HEK293 (cell line): ENCODE measurements at regions not wholly inside any gene's neighbourhood (a gene's known extent, or its start where the extent isn't known, plus 50 kb on each side); places are given as distances from the start of the nearest gene placed in this dataset.

Source experiments
- CTCF ChIA-PET: fragments of 350-600 bp; formaldehyde crosslinking; extraction: SDS; loops from one replicate; lab custom pipeline; 2021; ENCODE audit warnings: antibody characterized with exemption; lab: Yijun Ruan, JAX
- POLR2A ChIA-PET: fragments of 300-600 bp; formaldehyde crosslinking; extraction: SDS; loops from one replicate; lab custom pipeline; 2020; ENCODE audit warnings: antibody characterized with exemption, inconsistent platforms; lab: Yijun Ruan, JAX
- H3K27ac ChIP-seq: fragments of 200-500 bp; sonication (Bioruptor generic); 2 replicates; pipeline ENCODE4 v1.5.1; 2014; ENCODE audit warnings: low read depth, low read length, control low read depth, inconsistent platforms; ENCODE audit errors: extremely low read depth
- H3K36me3 ChIP-seq, 2 experiments: fragments of 200-500 bp in 1 of 2; sonication (Bioruptor generic) in 1 of 2; 1 replicate in 1 of 2; 2 replicates in 1 of 2; pipeline ENCODE4 v1.5.1; 2014 to 2017; ENCODE audit warnings: inconsistent platforms in 2 of 2, low read length in 2 of 2; ENCODE audit not compliant: control insufficient read depth in 2 of 2, insufficient read depth in 1 of 2
- H3K4me1 ChIP-seq: fragments of 200-500 bp; sonication (Bioruptor generic); 2 replicates; pipeline ENCODE4 v1.5.1; 2014; ENCODE audit warnings: mild to moderate bottlenecking, low read length, inconsistent platforms; ENCODE audit not compliant: control insufficient read depth, insufficient read depth
- H3K4me3 ChIP-seq: 2 replicates; pipeline ENCODE4 v1.5.1; 2011; ENCODE audit warnings: low read depth, mild to moderate bottlenecking, control low read depth, low read length, moderate library complexity
- H3K9me3 ChIP-seq: fragments of 200-500 bp; sonication (Bioruptor generic); 2 replicates; pipeline ENCODE4 v1.5.1; 2014; ENCODE audit warnings: low read depth, low read length, inconsistent platforms; ENCODE audit not compliant: control insufficient read depth, insufficient read depth
- BCL11B ChIP-seq: fragments of 450-650 bp; formaldehyde crosslinking; IDR thresholded peaks from 2 replicates; pipeline ENCODE4 v1.5.1; 2016; ENCODE audit warnings: low read depth, missing biosample characterization, missing genetic modification characterization
- MZF1 ChIP-seq: fragments of 450-650 bp; formaldehyde crosslinking; IDR thresholded peaks from 2 replicates; pipeline ENCODE4 v1.5.1; 2017; ENCODE audit warnings: missing biosample characterization, missing genetic modification characterization, borderline replicate concordance
- SP3 ChIP-seq: fragments of 450-650 bp; formaldehyde crosslinking; IDR thresholded peaks from 2 replicates; pipeline ENCODE4 v1.5.1; 2016; ENCODE audit warnings: missing biosample characterization, missing genetic modification characterization
- YY2 ChIP-seq: fragments of 450-650 bp; formaldehyde crosslinking; IDR thresholded peaks from 2 replicates; pipeline ENCODE4 v1.5.1; 2016; ENCODE audit warnings: missing biosample characterization, missing genetic modification characterization
- ZBTB20 ChIP-seq: fragments of 450-650 bp; formaldehyde crosslinking; IDR thresholded peaks from 2 replicates; pipeline ENCODE4 v1.5.1; 2016; ENCODE audit warnings: missing biosample characterization, missing genetic modification characterization
- ZFP69B ChIP-seq: fragments of 450-650 bp; formaldehyde crosslinking; IDR thresholded peaks from 2 replicates; pipeline ENCODE4 v1.5.1; 2016; ENCODE audit warnings: missing biosample characterization, missing genetic modification characterization
- ZNF112 ChIP-seq: fragments of 450-650 bp; formaldehyde crosslinking; IDR thresholded peaks from 2 replicates; pipeline ENCODE4 v1.5.0; 2017; ENCODE audit warnings: missing biosample characterization, missing genetic modification characterization
- ZNF132 ChIP-seq: fragments of 450-650 bp; formaldehyde crosslinking; IDR thresholded peaks from 2 replicates; pipeline ENCODE4 v1.5.1; 2017; ENCODE audit warnings: missing biosample characterization, missing genetic modification characterization, borderline replicate concordance
- ZNF202 ChIP-seq: fragments of 450-650 bp; formaldehyde crosslinking; IDR thresholded peaks from 2 replicates; pipeline ENCODE4 v1.5.1; 2016; ENCODE audit warnings: missing biosample characterization, missing genetic modification characterization, borderline replicate concordance
- ZNF23 ChIP-seq: fragments of 450-650 bp; formaldehyde crosslinking; IDR thresholded peaks from 2 replicates; pipeline ENCODE4 v1.5.1; 2016; ENCODE audit warnings: missing biosample characterization, missing genetic modification characterization, borderline replicate concordance
- ZNF239 ChIP-seq: fragments of 450-650 bp; formaldehyde crosslinking; IDR thresholded peaks from 2 replicates; pipeline ENCODE4 v1.5.1; 2016; ENCODE audit warnings: missing biosample characterization, missing genetic modification characterization
- ZNF274 ChIP-seq, 2 experiments: fragments of 200-500 bp in 1 of 2; fragments of 450-650 bp in 1 of 2; sonication (Bioruptor generic) in 1 of 2; formaldehyde crosslinking in 1 of 2; IDR thresholded peaks; 2 replicates each; pipeline versions ENCODE4 v1.5.1 to v1.6.1; 2014 to 2016; ENCODE audit warnings: borderline replicate concordance in 1 of 2, inconsistent platforms in 1 of 2, low read length in 1 of 2, missing biosample characterization in 1 of 2, missing genetic modification characterization in 1 of 2
- ZNF350 ChIP-seq: fragments of 450-650 bp; formaldehyde crosslinking; IDR thresholded peaks from 2 replicates; pipeline ENCODE4 v1.5.0; 2017; ENCODE audit warnings: missing biosample characterization, mild to moderate bottlenecking, missing genetic modification characterization
- ZNF521 ChIP-seq: fragments of 450-650 bp; formaldehyde crosslinking; IDR thresholded peaks from 2 replicates; pipeline ENCODE4 v1.5.1; 2017; ENCODE audit warnings: missing biosample characterization, mild to moderate bottlenecking, missing genetic modification characterization
- ZNF623 ChIP-seq: fragments of 450-650 bp; formaldehyde crosslinking; IDR thresholded peaks from 2 replicates; pipeline ENCODE4 v1.5.1; 2016; ENCODE audit warnings: missing biosample characterization, missing genetic modification characterization
- ZNF624 ChIP-seq: fragments of 450-650 bp; formaldehyde crosslinking; IDR thresholded peaks from 2 replicates; pipeline ENCODE4 v1.5.1; 2017; ENCODE audit warnings: missing biosample characterization, missing genetic modification characterization
- ZNF776 ChIP-seq: fragments of 450-650 bp; formaldehyde crosslinking; IDR thresholded peaks from 2 replicates; pipeline ENCODE4 v1.5.0; 2017; ENCODE audit warnings: missing biosample characterization, missing genetic modification characterization, borderline replicate concordance
- ZNF792 ChIP-seq: fragments of 450-650 bp; formaldehyde crosslinking; IDR thresholded peaks from 2 replicates; pipeline ENCODE4 v1.5.1; 2016; ENCODE audit warnings: missing biosample characterization, missing genetic modification characterization
- ZXDB ChIP-seq: fragments of 450-650 bp; formaldehyde crosslinking; IDR thresholded peaks from 2 replicates; pipeline ENCODE4 v1.5.1; 2016; ENCODE audit warnings: missing biosample characterization, missing genetic modification characterization
- TF ChIP-seq, protein P1 (sequence below): fragments of 450-650 bp; formaldehyde crosslinking; IDR thresholded peaks from 2 replicates; pipeline ENCODE4 v1.5.1; 2016; ENCODE audit warnings: missing biosample characterization, missing genetic modification characterization
- TF ChIP-seq, protein P2 (sequence below): fragments of 450-650 bp; formaldehyde crosslinking; IDR thresholded peaks from 2 replicates; pipeline ENCODE4 v1.5.1; 2016; ENCODE audit warnings: missing biosample characterization, missing genetic modification characterization
- TF ChIP-seq, protein P3 (sequence below): fragments of 450-650 bp; formaldehyde crosslinking; IDR thresholded peaks from 2 replicates; pipeline ENCODE4 v1.5.1; 2016; ENCODE audit warnings: missing biosample characterization, missing genetic modification characterization
- TF ChIP-seq, protein P4 (sequence below): fragments of 450-650 bp; formaldehyde crosslinking; IDR thresholded peaks from 2 replicates; pipeline ENCODE4 v1.5.1; 2016; ENCODE audit warnings: missing biosample characterization, missing genetic modification characterization
- TF ChIP-seq, protein P5 (sequence below): fragments of 450-650 bp; formaldehyde crosslinking; IDR thresholded peaks from 2 replicates; pipeline ENCODE4 v1.5.1; 2016; ENCODE audit warnings: missing biosample characterization, missing genetic modification characterization

DNA sequence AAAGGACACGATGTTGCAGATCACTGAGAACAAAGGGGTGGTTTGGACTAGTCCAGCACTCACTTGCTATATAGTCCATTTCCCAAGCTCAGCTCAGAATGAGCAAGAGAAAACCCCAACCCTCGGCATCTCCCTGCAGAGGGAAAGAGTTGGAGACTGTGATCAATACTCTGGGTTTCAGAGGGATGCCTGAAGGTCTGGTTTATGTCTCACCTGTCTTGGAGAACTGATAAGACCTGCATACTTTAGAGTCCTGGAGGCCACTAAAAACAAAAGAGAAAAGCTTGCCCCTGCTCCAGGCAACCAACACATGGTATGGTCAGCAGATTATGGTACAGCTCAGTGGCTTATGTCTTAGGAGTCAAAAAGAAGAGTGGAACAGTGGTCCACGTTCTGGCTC, 1006.9 kb downstream of the CDH9 start:
- CTCF ChIA-PET = no interaction called here
- H3K36me3 ChIP-seq = no peaks in the 10 kb centered on the region
- no peak overlapping the region for H3K27ac ChIP-seq
- H3K9me3 ChIP-seq = no peaks in the 10 kb centered on the region
- TF ChIP-seq SP3 (no peak), ZNF624 (tag by site-specific recombination) (no peak)
- TF ChIP-seq, protein P1, sequence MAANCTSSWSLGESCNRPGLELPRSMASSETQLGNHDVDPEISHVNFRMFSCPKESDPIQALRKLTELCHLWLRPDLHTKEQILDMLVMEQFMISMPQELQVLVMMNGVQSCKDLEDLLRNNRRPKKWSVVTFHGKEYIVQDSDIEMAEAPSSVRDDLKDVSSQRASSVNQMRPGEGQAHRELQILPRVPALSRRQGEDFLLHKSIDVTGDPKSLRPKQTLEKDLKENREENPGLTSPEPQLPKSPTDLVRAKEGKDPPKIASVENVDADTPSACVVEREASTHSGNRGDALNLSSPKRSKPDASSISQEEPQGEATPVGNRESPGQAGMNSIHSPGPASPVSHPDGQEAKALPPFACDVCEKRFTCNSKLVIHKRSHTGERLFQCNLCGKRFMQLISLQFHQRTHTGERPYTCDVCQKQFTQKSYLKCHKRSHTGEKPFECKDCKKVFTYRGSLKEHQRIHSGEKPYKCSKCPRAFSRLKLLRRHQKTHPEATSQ (tag by site-specific recombination) = no peak
- TF ChIP-seq, protein P2, sequence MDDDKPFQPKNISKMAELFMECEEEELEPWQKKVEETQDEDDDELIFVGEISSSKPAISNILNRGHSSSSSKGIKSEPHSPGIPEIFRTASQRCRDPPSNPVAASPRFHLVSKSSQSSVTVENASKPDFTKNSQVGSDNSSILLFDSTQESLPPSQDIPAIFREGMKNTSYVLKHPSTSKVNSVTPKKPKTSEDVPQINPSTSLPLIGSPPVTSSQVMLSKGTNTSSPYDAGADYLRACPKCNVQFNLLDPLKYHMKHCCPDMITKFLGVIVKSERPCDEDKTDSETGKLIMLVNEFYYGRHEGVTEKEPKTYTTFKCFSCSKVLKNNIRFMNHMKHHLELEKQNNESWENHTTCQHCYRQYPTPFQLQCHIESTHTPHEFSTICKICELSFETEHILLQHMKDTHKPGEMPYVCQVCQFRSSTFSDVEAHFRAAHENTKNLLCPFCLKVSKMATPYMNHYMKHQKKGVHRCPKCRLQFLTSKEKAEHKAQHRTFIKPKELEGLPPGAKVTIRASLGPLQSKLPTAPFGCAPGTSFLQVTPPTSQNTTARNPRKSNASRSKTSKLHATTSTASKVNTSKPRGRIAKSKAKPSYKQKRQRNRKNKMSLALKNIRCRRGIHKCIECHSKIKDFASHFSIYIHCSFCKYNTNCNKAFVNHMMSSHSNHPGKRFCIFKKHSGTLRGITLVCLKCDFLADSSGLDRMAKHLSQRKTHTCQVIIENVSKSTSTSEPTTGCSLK (tag by site-specific recombination) = no peak
- H3K4me3 ChIP-seq = no peak overlapping the region
- POLR2A ChIA-PET = no interaction called here
- H3K4me1 ChIP-seq = no peaks in the 10 kb centered on the region

DNA sequence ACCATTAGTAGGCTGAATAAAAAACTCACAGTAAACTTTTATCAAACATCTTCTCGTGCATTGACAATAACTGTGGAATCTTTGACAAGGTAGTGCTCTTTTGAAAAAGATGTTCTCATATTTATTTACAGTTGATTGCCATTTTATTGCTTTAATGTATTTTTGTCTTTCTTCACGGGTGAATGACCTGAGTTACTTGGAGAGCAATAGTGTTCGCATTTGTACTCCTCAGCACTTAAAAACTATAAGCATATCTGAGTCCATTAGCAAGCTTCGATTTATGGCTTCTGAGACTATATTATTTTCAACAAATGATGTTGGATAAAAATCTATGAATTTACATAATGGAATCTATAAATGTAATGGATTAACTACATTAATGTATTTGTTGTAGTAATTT, 1012.3 kb downstream of the CDH9 start:
- ChIA-PET POLR2A (no interaction called here), CTCF (no interaction called here)
- Histone ChIP-seq H3K9me3 (no peaks in the 10 kb centered on the region; the same call in 1 of the 2 replicates), H3K4me3 (no peak overlapping the region), H3K36me3 (no peaks in the 10 kb centered on the region), H3K4me1 (no peaks in the 10 kb centered on the region), H3K27ac (no peak overlapping the region)
- TF ChIP-seq BCL11B (tag by site-specific recombination) (no peak), ZNF23 (tag by site-specific recombination) (no peak), YY2 (tag by site-specific recombination) (no peak), ZNF776 (tag by site-specific recombination) (no peak), ZNF202 (tag by site-specific recombination) (no peak), ZXDB (no peak), ZNF623 (no peak)
- TF ChIP-seq, all 188 proteins: peak for 0

DNA sequence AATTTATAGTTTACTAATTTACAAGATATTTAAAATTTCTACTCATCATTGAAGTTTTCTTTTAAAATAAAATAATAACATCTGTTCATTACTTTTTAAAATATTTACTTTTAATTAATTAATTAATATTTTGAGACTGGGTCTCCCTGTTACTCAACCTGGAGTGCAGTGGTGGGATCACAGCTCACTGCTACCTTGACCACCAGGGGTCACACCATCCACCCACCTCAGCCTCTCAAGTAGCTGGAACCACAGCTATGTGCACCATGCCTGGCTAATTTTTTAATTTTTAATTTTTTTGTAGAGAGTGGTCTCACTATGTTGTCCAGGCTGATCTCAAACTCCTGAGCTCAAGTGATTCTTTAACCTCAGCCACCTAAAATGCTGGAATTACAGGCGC, 1013.6 kb downstream of the CDH9 start:
- Histone ChIP-seq H3K4me3 (no peak overlapping the region), H3K36me3 (no peaks in the 10 kb centered on the region), H3K9me3 (no peaks in the 10 kb centered on the region; the same call in 1 of the 2 replicates), H3K27ac (no peak overlapping the region), H3K4me1 (no peaks in the 10 kb centered on the region)
- ChIA-PET POLR2A (no interaction called here), CTCF (interaction anchor here (0.7 kb wide), 1 partner anchor 1830 kb away, joined by 3 read pairs; no protein-coding TSS in a partner anchor)
- TF ChIP-seq ZNF792 (tag by site-specific recombination) = no peak
- no peak for TF ChIP-seq ZNF112 (tag by site-specific recombination)
- no peak for TF ChIP-seq ZBTB20 (tag by site-specific recombination)
- no peak for TF ChIP-seq ZNF132
- TF ChIP-seq ZNF350 (tag by site-specific recombination) = no peak
- TF ChIP-seq ZFP69B (tag by site-specific recombination) = no peak
- no peak for TF ChIP-seq ZNF521 (tag by site-specific recombination)
- TF ChIP-seq MZF1 = no peak
- no peak for TF ChIP-seq ZNF239 (tag by site-specific recombination)
- TF ChIP-seq, protein P3, sequence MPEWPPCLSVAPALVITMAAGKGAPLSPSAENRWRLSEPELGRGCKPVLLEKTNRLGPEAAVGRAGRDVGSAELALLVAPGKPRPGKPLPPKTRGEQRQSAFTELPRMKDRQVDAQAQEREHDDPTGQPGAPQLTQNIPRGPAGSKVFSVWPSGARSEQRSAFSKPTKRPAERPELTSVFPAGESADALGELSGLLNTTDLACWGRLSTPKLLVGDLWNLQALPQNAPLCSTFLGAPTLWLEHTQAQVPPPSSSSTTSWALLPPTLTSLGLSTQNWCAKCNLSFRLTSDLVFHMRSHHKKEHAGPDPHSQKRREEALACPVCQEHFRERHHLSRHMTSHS (tag by site-specific recombination) = no peak
- TF ChIP-seq, protein P4, sequence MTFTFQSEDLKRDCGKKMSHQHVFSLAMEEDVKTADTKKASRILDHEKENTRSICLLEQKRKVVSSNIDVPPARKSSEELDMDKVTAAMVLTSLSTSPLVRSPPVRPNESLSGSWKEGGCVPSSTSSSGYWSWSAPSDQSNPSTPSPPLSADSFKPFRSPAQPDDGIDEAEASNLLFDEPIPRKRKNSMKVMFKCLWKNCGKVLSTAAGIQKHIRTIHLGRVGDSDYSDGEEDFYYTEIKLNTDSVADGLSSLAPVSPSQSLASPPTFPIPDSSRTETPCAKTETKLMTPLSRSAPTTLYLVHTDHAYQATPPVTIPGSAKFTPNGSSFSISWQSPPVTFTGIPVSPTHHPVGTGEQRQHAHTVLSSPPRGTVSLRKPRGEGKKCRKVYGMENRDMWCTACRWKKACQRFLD (tag by site-specific recombination) = no peak
- TF ChIP-seq ZNF274 (IDR thresholded peaks at IDR 0.05; ENCODE audit: low read length) = no peak
- TF ChIP-seq ZNF274 (tag by site-specific recombination; IDR thresholded peaks at IDR 0.05; ENCODE audit: borderline replicate concordance) = no peak
- TF ChIP-seq, protein P5, sequence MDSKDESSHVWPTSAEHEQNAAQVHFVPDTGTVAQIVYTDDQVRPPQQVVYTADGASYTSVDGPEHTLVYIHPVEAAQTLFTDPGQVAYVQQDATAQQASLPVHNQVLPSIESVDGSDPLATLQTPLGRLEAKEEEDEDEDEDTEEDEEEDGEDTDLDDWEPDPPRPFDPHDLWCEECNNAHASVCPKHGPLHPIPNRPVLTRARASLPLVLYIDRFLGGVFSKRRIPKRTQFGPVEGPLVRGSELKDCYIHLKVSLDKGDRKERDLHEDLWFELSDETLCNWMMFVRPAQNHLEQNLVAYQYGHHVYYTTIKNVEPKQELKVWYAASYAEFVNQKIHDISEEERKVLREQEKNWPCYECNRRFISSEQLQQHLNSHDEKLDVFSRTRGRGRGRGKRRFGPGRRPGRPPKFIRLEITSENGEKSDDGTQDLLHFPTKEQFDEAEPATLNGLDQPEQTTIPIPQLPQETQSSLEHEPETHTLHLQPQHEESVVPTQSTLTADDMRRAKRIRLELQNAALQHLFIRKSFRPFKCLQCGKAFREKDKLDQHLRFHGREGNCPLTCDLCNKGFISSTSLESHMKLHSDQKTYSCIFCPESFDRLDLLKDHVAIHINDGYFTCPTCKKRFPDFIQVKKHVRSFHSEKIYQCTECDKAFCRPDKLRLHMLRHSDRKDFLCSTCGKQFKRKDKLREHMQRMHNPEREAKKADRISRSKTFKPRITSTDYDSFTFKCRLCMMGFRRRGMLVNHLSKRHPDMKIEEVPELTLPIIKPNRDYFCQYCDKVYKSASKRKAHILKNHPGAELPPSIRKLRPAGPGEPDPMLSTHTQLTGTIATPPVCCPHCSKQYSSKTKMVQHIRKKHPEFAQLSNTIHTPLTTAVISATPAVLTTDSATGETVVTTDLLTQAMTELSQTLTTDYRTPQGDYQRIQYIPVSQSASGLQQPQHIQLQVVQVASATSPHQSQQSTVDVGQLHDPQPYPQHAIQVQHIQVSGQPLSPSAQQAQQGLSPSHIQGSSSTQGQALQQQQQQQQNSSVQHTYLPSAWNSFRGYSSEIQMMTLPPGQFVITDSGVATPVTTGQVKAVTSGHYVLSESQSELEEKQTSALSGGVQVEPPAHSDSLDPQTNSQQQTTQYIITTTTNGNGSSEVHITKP (tag by site-specific recombination) = no peak
